ENCODE measurements at regions not wholly inside any gene's neighbourhood (a gene's known extent, or its start where the extent isn't known, plus 50 kb on each side); places are given as distances from the start of the nearest gene placed in this dataset.

- TF ChIP-seq POLR2A (IDR thresholded peaks at IDR 0.05) = no peak
- TF ChIP-seq, protein P1, sequence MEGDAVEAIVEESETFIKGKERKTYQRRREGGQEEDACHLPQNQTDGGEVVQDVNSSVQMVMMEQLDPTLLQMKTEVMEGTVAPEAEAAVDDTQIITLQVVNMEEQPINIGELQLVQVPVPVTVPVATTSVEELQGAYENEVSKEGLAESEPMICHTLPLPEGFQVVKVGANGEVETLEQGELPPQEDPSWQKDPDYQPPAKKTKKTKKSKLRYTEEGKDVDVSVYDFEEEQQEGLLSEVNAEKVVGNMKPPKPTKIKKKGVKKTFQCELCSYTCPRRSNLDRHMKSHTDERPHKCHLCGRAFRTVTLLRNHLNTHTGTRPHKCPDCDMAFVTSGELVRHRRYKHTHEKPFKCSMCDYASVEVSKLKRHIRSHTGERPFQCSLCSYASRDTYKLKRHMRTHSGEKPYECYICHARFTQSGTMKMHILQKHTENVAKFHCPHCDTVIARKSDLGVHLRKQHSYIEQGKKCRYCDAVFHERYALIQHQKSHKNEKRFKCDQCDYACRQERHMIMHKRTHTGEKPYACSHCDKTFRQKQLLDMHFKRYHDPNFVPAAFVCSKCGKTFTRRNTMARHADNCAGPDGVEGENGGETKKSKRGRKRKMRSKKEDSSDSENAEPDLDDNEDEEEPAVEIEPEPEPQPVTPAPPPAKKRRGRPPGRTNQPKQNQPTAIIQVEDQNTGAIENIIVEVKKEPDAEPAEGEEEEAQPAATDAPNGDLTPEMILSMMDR (IDR thresholded peaks at IDR 0.05) = no peak
These were observed 223.5 kb downstream of the GLRX3 start for GRCh38 chr10:130359711-130360110.

All from Peyer's patch (tissue), 4 donors.